Hepatocyte (in vitro differentiated cells): ENCODE measurements at regions not wholly inside any gene's neighbourhood (a gene's known extent, or its start where the extent isn't known, plus 50 kb on each side); places are given as distances from the start of the nearest gene placed in this dataset.

Experiments
- EZH2 ChIP-seq: fragments of 200-600 bp; sonication (generic); IDR thresholded peaks from 2 replicates; pipeline ENCODE4 v1.6.1; 2016; ENCODE audit warnings: antibody characterized with exemption, mild to moderate bottlenecking, borderline replicate concordance
- EZH2phosphoT487 ChIP-seq: fragments of 200-600 bp; sonication (generic); IDR thresholded peaks from one replicate; pipeline ENCODE4 v1.6.1; 2018; ENCODE audit warnings: antibody characterized with exemption, mild to moderate bottlenecking, low read depth, moderate library complexity; ENCODE audit not compliant: unreplicated experiment, severe bottlenecking
- TF ChIP-seq, protein P1 (sequence below): fragments of 200-600 bp; sonication (generic); IDR thresholded peaks from 2 replicates; pipeline ENCODE4 v1.5.1; 2016; ENCODE audit warnings: antibody characterized with exemption, mild to moderate bottlenecking; ENCODE audit not compliant: poor library complexity

DNA sequence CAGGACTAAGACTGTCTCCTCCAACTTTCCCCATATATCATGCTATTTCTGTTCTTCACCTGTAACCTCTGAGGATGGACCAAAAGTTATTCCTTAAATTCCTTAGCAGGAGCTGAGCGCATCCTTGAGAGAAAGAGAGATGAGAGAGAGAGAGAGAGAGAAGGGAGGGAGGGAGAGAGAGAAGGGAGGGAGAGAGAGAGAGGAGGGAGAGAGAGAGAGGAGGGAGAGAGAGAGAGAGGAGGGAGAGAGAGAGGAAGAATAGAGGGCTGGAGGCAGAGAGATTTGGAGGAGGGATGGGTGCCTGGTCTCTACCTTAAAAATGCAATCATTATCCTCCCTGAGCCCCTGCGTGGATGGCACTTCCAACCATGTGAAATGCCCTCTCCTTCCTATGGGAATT is 73.6 kb downstream of the BMP2 start:
- TF ChIP-seq, protein P1, sequence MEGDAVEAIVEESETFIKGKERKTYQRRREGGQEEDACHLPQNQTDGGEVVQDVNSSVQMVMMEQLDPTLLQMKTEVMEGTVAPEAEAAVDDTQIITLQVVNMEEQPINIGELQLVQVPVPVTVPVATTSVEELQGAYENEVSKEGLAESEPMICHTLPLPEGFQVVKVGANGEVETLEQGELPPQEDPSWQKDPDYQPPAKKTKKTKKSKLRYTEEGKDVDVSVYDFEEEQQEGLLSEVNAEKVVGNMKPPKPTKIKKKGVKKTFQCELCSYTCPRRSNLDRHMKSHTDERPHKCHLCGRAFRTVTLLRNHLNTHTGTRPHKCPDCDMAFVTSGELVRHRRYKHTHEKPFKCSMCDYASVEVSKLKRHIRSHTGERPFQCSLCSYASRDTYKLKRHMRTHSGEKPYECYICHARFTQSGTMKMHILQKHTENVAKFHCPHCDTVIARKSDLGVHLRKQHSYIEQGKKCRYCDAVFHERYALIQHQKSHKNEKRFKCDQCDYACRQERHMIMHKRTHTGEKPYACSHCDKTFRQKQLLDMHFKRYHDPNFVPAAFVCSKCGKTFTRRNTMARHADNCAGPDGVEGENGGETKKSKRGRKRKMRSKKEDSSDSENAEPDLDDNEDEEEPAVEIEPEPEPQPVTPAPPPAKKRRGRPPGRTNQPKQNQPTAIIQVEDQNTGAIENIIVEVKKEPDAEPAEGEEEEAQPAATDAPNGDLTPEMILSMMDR = no peak
- TF ChIP-seq EZH2 (no peak), EZH2phosphoT487 (no peak)
